GM21619 (cell line): ENCODE measurements at regions not wholly inside any gene's neighbourhood (a gene's known extent, or its start where the extent isn't known, plus 50 kb on each side); places are given as distances from the start of the nearest gene placed in this dataset.

Experiments used
- ATAC-seq: cut with Tn5 transposase; IDR thresholded peaks from one replicate; pipeline ENCODE4 v1.9.1; 2021; ENCODE audit not compliant: unreplicated experiment

GRCh38 chr2:146950361-146950760 lies 894.5 kb upstream of the ACVR2A start:
- ATAC-seq = no peak

DNA sequence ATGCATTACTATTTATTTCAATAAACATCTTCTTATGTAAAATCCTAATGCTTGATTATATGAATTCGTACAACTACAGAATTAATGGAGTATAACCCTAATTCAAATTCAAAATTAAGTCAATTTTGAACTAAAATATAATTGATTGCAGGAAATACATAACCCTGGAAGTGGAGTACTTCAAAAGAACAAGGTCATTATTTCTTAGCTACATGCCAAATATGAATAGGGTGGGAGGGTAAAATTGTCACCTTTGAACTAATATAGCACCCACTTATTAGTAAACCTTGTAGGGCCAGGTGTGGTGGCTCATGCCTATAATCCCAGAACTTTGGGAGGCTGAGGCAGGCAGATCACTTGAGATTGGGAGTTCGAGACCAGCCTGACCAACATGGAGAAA lies 895.4 kb upstream of the ACVR2A start:
- no peak for ATAC-seq

DNA sequence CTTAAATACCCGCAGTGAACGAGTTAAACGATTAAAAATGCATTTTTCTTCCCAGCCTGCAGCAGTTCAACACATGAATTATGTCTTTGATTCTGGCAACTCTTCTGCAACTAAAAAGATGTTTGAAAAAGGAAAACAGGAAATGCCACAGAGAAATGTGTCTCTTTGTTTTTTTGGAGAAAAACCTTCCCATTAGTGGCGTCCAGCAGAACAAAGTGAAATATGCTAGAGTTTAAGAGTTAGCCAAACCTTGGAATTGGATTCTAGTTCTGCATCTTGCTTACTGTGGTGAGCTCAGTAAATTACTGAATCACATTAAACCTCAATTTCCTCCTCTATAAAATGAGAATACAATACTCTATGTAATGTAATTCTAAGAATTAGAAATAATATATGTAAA lies 900.2 kb upstream of the ACVR2A start:
- ATAC-seq = no peak

GRCh38 chr2:146939991-146940685 lies 904.7 kb upstream of the ACVR2A start:
- no peak for ATAC-seq

- no peak for ATAC-seq
These were observed 909.9 kb upstream of the ACVR2A start for GRCh38 chr2:146934921-146935320.

GRCh38 chr2:146931109-146931508 lies 913.7 kb upstream of the ACVR2A start:
- ATAC-seq = peak; percentile 81

DNA sequence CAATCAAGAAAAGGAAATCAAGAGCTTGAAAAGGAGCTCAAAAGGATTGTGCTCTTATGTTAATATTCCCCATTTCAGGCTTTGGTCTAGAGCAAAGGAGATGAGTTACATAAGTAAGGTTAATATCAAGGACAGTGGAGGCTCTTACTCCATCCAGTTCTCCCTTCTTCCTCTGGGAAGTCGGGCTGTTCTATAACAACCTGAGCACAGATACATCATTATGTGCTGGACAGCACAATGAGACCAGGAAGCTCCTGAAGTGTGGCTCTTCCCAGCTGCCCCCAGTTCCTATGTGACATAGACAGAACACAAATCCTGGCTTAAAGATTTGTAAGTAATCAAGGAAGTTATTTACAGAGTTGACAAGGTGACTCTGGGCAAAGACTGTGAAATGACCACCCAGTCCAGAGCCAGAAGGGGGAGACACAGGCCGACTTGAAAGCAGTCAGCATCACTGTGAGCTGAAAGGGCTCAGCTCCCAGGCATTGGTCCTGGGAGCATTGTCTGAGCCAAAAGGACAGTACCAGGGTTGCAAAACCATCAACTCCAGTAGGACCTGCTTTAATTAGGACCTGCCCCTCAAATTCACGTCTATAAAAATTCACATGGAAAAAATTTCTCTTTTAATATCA lies 917.6 kb upstream of the ACVR2A start:
- ATAC-seq = no peak

- no peak for ATAC-seq
These were observed 926.5 kb upstream of the ACVR2A start for GRCh38 chr2:146918280-146918679.

DNA sequence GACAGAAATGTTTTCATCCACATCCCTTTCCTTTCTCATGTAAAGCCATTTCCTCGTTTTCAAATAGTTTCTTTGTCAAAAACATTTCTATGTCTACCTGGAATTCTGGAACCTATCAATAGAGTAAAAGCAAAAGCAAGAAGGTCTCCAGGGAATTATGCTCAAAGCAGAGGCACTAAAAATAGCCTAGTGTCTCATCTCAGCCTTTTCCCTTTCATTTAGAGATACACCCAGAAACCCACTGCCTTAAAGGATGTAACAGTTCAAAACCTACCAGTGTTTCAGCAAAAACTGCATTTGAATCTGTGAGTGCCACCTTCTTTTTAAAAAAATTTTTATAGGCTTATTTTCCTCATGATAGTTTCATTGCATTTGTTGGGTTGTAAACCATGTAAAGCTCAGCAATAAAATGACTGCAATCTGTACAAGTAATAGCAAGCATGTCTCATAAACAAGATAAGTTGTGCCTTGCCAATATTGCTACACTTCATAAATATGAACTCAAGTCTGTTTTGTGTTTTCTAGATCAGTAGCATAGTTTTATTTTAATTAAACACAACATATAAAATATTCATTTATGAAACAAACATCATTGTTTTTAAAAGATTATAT lies 927.3 kb upstream of the ACVR2A start:
- peak; percentile 51 for ATAC-seq

- no peak for ATAC-seq
These were observed 927.9 kb upstream of the ACVR2A start for GRCh38 chr2:146916914-146917313.

- no peak for ATAC-seq
These were observed 931.4 kb upstream of the ACVR2A start for GRCh38 chr2:146913476-146913875.

- no peak for ATAC-seq
These were observed 932.3 kb upstream of the ACVR2A start for GRCh38 chr2:146912536-146912935.

DNA sequence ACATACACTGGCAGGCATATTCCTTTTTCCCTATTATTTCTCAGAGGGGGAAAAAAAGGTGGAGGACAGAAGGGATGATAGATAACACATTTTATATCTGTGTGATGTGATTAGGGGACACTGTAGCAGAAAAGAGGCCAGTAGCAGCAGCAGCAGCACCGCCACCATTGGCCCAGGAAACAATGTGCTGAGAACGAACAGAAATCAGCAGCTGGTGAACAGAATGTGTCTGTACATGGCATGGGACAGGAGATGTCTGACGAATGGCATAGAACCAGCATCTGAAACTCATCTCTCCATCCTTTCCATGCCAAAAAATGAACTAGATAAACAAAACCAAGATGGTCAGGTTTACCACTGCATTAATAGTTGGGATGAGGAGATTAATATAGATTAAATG lies 936.1 kb upstream of the ACVR2A start:
- no peak for ATAC-seq

DNA sequence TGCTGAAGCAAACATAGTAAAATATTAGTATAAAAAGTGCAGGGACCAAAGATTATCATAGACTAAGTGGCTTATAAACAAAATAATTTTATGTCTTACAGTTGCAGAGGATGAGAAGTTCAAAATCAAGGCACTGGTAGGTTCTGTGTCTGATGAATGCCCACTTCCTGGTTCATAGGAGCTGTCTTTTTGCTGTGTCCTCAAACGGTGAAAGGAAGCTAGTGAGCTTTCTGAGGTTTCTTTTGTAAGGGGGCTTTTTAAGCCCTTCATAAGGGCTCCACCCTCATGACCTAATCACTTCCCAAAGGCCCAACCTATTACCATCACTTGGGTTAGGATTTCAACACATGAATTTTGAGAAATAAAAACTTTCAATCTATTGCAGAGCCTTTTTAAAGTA lies 946.7 kb upstream of the ACVR2A start:
- no peak for ATAC-seq

DNA sequence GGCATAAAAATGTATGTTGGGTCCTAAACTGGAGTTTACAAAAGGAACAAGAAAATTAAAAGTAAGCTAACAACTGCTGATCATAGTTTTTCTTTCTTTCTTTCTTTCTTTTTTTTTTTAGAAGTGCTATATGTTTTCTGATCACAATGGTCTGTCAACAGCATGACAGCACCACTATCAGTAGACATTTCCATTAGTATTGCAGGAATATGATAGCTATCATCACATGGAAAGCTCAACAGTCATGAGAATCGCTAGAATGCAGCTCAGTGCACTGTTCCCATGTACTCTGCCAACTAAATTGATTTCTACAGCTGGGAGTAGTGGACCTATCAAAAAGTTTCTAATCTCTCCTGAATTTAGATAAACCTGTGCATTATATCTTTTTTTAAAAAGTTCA lies 950.3 kb upstream of the ACVR2A start:
- no peak for ATAC-seq

DNA sequence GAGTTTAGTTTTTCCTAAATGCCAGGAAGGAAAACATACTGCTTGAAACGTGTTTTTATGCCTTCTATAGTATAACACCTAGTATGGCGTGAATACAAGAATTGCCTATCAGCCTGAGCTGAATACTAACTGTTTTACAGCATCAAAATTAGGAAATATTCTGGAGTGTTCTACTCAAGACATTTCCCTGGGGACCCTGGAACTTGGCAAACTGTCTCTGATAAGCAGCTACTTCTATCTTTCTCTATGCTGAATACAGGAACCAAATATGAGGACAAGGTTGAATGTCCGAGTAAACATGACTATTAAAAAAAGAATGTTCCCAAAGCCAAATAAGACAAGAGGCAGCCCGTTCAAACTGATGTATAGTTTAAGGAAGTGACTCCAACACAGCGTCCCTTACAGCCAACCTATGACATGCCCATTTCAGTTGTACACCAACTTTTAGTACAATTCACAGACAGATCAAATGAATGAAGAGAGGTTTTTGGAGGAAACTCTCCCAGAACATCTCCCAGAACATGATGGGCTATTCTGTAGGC lies 951.3 kb upstream of the ACVR2A start:
- no peak for ATAC-seq

- ATAC-seq = no peak
These were observed 954.3 kb upstream of the ACVR2A start for GRCh38 chr2:146890491-146890890.

DNA sequence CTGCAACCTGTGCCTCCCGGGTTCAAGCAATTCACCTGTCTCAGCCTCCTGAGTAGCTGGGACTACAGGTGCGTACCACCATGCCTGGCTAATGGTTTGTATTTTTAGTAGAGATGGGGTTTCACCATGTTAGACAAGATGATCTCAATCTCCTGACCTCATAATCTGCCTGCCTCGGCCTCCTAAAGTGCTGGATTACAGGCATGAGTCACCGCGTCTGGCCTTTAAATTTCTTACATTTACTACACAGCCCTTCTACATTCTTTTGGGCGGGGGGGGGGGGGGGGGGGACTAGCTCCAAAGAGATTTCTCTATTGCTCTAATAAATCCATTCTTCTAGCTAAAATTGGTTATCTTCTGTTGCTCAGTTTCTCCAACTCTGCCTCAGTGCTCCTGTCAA lies 964.9 kb upstream of the ACVR2A start:
- ATAC-seq = no peak

- ATAC-seq = no peak
These were observed 970.6 kb upstream of the ACVR2A start for GRCh38 chr2:146874260-146874658.

GRCh38 chr2:146873646-146874259 lies 971.1 kb upstream of the ACVR2A start:
- ATAC-seq = no peak

- ATAC-seq = no peak
These were observed 971.8 kb upstream of the ACVR2A start for GRCh38 chr2:146873056-146873455.

DNA sequence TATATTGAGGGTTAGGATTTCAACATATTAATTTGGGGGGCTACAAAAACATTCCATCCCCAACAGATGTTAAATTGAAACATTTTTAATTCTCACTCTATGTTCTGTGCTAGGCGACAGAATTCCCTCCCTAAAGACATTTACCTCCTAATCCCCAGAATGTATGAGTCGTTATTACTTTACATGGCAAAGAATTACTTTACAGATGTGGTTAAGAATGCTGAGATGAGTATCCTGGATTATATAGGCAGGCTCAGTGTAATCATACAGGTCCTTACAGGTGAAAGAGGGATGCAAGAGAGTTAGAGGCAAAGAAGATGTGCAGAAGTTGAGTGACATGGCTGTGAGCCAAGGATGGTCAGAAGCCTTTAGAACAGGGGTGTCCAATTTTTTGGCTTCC lies 974.1 kb upstream of the ACVR2A start:
- ATAC-seq = no peak
